Endothelial cell of umbilical vein (primary cell): ENCODE measurements at regions not wholly inside any gene's neighbourhood (a gene's known extent, or its start where the extent isn't known, plus 50 kb on each side); places are given as distances from the start of the nearest gene placed in this dataset.

Experiments
- CTCF ChIP-seq, 2 donors: IDR thresholded peaks; 1 replicate in 1 of 2; 2 replicates in 1 of 2; pipeline ENCODE4 v1.5.1; 2011; ENCODE audit warnings: low read length in 2 of 2, mild to moderate bottlenecking in 2 of 2, moderate library complexity in 2 of 2, control low read depth in 1 of 2, inconsistent platforms in 1 of 2, low read depth in 1 of 2; ENCODE audit not compliant: insufficient read depth in 1 of 2; ENCODE audit errors: extremely low read depth in 1 of 2
- EZH2 ChIP-seq: IDR thresholded peaks from 2 replicates; pipeline ENCODE4 v1.6.1; 2012; ENCODE audit warnings: borderline replicate concordance, low read depth, mild to moderate bottlenecking, moderate library complexity, low read length, inconsistent platforms; ENCODE audit not compliant: severe bottlenecking
- FOS ChIP-seq: IDR thresholded peaks from 2 replicates; pipeline ENCODE4 v1.6.1; 2011; ENCODE audit warnings: mild to moderate bottlenecking, low read length, moderate library complexity, borderline replicate concordance; ENCODE audit not compliant: insufficient read depth
- GATA2 ChIP-seq: IDR thresholded peaks from 2 replicates; pipeline ENCODE4 v1.7.0; 2011; ENCODE audit warnings: low read depth, mild to moderate bottlenecking, moderate library complexity, mixed read lengths, low read length; ENCODE audit not compliant: insufficient read length, insufficient read depth
- MYC ChIP-seq: IDR thresholded peaks from one replicate; pipeline ENCODE4 v1.6.1; 2011; ENCODE audit warnings: mild to moderate bottlenecking, low read depth, low read length
- POLR2A ChIP-seq: IDR thresholded peaks from 2 replicates; pipeline ENCODE4 v1.6.1; 2012; ENCODE audit warnings: low read depth, mild to moderate bottlenecking, control low read depth, low read length
- POLR2AphosphoS5 ChIP-seq: IDR thresholded peaks from 2 replicates; pipeline ENCODE4 v1.6.1; 2012; ENCODE audit warnings: low read depth, mild to moderate bottlenecking, control low read depth, low read length, moderate library complexity; ENCODE audit not compliant: insufficient read depth

- TF ChIP-seq POLR2A: no peak
- no peak for TF ChIP-seq CTCF (IDR thresholded peaks at IDR 0.05; ENCODE audit: extremely low read depth in 1 of 2, insufficient read depth in 1 of 2, low read depth in 1 of 2, low read length in 2 of 2)
- TF ChIP-seq EZH2: no peak
- TF ChIP-seq POLR2AphosphoS5: no peak
- no peak for TF ChIP-seq MYC
- TF ChIP-seq GATA2: no peak
- no peak for TF ChIP-seq FOS
These were observed 335.7 kb upstream of the POU3F3 start for GRCh38 chr2:104518256-104518655.
